Osteoblast (primary cell): ENCODE measurements at regions not wholly inside any gene's neighbourhood (a gene's known extent, or its start where the extent isn't known, plus 50 kb on each side); places are given as distances from the start of the nearest gene placed in this dataset.

ENCODE experiments used
- DNase-seq: peaks from one replicate; pipeline ENCODE4 v3.0.0; 2011; ENCODE audit warnings: low spot score, mixed read lengths; ENCODE audit not compliant: insufficient read length; ENCODE audit errors: missing footprints
- H2AFZ ChIP-seq: 2 replicates; pipeline ENCODE4 v1.6.0; 2011; ENCODE audit warnings: mild to moderate bottlenecking, low read length
- H3K27ac ChIP-seq: 2 replicates; pipeline ENCODE4 v1.5.1; 2011; ENCODE audit warnings: mild to moderate bottlenecking, low read depth, low read length, moderate library complexity
- H3K27me3 ChIP-seq: 2 replicates; pipeline ENCODE4 v1.6.0; 2012; ENCODE audit warnings: mild to moderate bottlenecking, control low read depth, inconsistent platforms, low read length, moderate library complexity; ENCODE audit not compliant: insufficient read depth
- H3K36me3 ChIP-seq: 2 replicates; pipeline ENCODE4 v1.5.1; 2011; ENCODE audit warnings: mild to moderate bottlenecking, low read length, control low read depth, moderate library complexity; ENCODE audit not compliant: insufficient read depth
- H3K4me1 ChIP-seq: 2 replicates; pipeline ENCODE4 v1.5.1; 2011; ENCODE audit warnings: mild to moderate bottlenecking, low read length, control low read depth, moderate library complexity; ENCODE audit not compliant: insufficient read depth
- H3K4me2 ChIP-seq: 2 replicates; pipeline ENCODE4 v1.6.0; 2011; ENCODE audit warnings: mild to moderate bottlenecking, low read length; ENCODE audit not compliant: insufficient read depth
- H3K4me3 ChIP-seq: fragments of 200-600 bp; sonication (generic); 3 replicates; pipeline ENCODE4 v1.5.1; 2012; ENCODE audit warnings: mild to moderate bottlenecking, low read length, inconsistent platforms; ENCODE audit not compliant: insufficient read depth
- H3K79me2 ChIP-seq: 2 replicates; pipeline ENCODE4 v1.6.0; 2012; ENCODE audit warnings: mild to moderate bottlenecking, low read length, control low read depth, inconsistent platforms; ENCODE audit not compliant: insufficient read depth
- H3K9me3 ChIP-seq: 2 replicates; pipeline ENCODE4 v1.5.1; 2011; ENCODE audit warnings: low read depth, low read length, control low read depth
- H4K20me1 ChIP-seq: 2 replicates; pipeline ENCODE4 v1.6.0; 2012; ENCODE audit warnings: mild to moderate bottlenecking, low read length, control low read depth; ENCODE audit not compliant: insufficient read depth
- TF ChIP-seq, protein P1 (sequence below): IDR thresholded peaks from 2 replicates; pipeline ENCODE4 v1.5.1; 2011; ENCODE audit warnings: mild to moderate bottlenecking, low read depth, low read length, moderate library complexity; ENCODE audit errors: extremely low read depth

DNA sequence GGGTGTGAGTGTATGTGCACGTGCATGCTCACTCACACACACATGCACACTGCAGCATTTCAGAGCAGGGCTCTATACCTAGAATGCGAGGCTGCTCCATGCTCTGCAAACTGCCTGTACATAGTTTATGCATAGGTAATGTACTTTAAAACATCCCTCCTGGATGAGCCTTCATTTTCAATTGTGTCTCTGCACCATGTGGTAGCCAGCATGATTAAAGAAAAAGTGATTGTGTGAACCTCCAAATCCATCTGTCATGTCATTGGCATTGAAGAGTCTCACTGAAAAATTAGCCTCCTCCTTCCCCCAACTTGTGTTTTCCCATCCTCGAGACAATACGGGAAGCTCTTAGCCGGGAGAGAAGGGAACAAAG is 120.9 kb upstream of the SPATS2L start:
- DNase-seq: no peak
- Histone ChIP-seq H4K20me1 (no peaks in the 10 kb centered on the region), H3K36me3 (no peaks in the 10 kb centered on the region), H3K4me1 (no peaks in the 10 kb centered on the region), H2AFZ (no peak overlapping the region), H3K9me3 (no peaks in the 10 kb centered on the region), H3K27ac (no peak overlapping the region), H3K4me2 (no peak overlapping the region), H3K27me3 (peaks cover 34% of the 10 kb centered on the region), H3K4me3 (no peak overlapping the region), H3K79me2 (no peaks in the 10 kb centered on the region)
- TF ChIP-seq, protein P1, sequence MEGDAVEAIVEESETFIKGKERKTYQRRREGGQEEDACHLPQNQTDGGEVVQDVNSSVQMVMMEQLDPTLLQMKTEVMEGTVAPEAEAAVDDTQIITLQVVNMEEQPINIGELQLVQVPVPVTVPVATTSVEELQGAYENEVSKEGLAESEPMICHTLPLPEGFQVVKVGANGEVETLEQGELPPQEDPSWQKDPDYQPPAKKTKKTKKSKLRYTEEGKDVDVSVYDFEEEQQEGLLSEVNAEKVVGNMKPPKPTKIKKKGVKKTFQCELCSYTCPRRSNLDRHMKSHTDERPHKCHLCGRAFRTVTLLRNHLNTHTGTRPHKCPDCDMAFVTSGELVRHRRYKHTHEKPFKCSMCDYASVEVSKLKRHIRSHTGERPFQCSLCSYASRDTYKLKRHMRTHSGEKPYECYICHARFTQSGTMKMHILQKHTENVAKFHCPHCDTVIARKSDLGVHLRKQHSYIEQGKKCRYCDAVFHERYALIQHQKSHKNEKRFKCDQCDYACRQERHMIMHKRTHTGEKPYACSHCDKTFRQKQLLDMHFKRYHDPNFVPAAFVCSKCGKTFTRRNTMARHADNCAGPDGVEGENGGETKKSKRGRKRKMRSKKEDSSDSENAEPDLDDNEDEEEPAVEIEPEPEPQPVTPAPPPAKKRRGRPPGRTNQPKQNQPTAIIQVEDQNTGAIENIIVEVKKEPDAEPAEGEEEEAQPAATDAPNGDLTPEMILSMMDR: no peak

DNA sequence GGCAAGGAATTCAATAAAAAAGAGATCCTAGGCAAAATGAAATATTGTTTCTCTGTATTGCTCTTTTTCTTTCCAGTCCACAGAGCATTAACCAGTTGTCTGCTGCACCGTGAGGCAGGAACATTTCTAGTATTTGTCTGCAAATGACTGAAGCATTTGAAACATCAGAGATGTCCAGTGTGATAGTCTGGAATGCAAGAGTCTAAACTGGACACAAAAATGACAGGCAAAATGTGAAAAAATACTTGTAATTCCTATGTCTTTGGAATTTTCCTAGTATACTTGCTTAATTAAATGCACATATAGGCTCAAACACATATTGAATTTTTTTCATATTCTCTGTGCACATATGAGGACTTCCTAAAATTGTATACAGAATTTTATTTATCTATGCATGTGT is 120.5 kb upstream of the SPATS2L start:
- Histone ChIP-seq H3K79me2 (no peaks in the 10 kb centered on the region), H2AFZ (no peak overlapping the region), H3K4me3 (no peak overlapping the region), H3K4me1 (no peaks in the 10 kb centered on the region), H4K20me1 (no peaks in the 10 kb centered on the region), H3K36me3 (no peaks in the 10 kb centered on the region), H3K27ac (no peak overlapping the region), H3K27me3 (peaks cover 33% of the 10 kb centered on the region), H3K4me2 (no peak overlapping the region), H3K9me3 (no peaks in the 10 kb centered on the region)
- DNase-seq: no peak
- TF ChIP-seq, protein P1: no peak

DNA sequence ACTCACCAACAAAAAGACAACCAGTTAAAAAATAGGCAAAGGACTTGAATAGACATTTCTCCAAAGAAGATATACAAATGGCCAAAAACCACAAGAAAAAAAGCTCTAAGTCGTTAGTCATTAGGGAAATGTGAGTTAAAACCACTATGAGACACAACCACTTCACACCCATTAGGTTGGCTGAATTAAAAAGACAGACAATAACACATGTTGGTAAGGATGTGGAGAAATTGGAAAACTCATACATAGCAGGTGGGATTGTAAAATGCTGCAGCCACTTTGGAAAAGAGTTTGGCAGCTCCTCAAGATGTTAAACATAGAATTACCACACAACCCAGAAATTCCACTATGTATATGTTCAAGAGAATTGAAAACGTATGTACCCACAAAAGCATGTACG is 117.6 kb upstream of the SPATS2L start:
- no peaks in the 10 kb centered on the region for H3K9me3 ChIP-seq
- H4K20me1 ChIP-seq: no peaks in the 10 kb centered on the region
- H3K79me2 ChIP-seq: no peaks in the 10 kb centered on the region
- TF ChIP-seq, protein P1: no peak
- H3K4me1 ChIP-seq: no peaks in the 10 kb centered on the region
- no peak overlapping the region for H3K4me3 ChIP-seq
- H3K27ac ChIP-seq: no peak overlapping the region
- peaks cover 25% of the 10 kb centered on the region for H3K27me3 ChIP-seq
- no peaks in the 10 kb centered on the region for H3K36me3 ChIP-seq
- H3K4me2 ChIP-seq: no peak overlapping the region
- no peak for DNase-seq
- H2AFZ ChIP-seq: no peak overlapping the region

DNA sequence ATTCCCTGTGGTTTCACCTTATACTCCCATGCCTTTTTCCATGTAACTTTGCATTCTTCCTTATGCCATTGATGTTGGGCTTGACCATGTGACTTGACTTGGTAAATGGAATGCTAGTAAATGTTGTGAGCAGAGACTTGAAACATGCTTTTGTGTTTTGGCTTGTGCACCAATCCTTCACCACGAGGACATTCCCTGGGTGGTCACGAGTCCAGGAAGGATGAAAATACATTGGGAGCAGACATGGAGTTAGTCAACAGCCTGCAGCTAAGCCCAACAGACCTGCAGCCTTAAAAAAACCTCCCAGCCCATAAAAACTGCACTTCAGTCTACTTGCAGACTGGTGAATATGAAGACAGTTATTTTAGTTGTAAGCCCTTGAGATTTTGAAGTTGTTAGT is 116.5 kb upstream of the SPATS2L start:
- Histone ChIP-seq H4K20me1 (no peaks in the 10 kb centered on the region), H2AFZ (no peak overlapping the region), H3K27me3 (peaks cover 17% of the 10 kb centered on the region), H3K4me3 (no peak overlapping the region), H3K36me3 (no peaks in the 10 kb centered on the region), H3K9me3 (no peaks in the 10 kb centered on the region), H3K4me2 (no peak overlapping the region), H3K4me1 (no peaks in the 10 kb centered on the region), H3K27ac (no peak overlapping the region), H3K79me2 (no peaks in the 10 kb centered on the region)
- DNase-seq: no peak
- TF ChIP-seq, protein P1: no peak
